ENCODE measurements at regions not wholly inside any gene's neighbourhood (a gene's known extent, or its start where the extent isn't known, plus 50 kb on each side); places are given as distances from the start of the nearest gene placed in this dataset.

GRCh38 chr20:51122931-51123658 is 100.2 kb upstream of the KCNG1 start:
- no peak for DNase-seq

- DNase-seq, result no peak
These were observed 99.0 kb upstream of the KCNG1 start for GRCh38 chr20:51121901-51122412.

- no peak for DNase-seq
These were observed 98.4 kb upstream of the KCNG1 start for GRCh38 chr20:51121272-51121671.

- DNase-seq, result no peak
These were observed 98.0 kb upstream of the KCNG1 start for GRCh38 chr20:51120868-51121267.

GRCh38 chr20:51120438-51120837 is 97.5 kb upstream of the KCNG1 start:
- DNase-seq, result no peak

GRCh38 chr20:51119914-51120313 is 97.0 kb upstream of the KCNG1 start:
- DNase-seq, result no peak

GRCh38 chr20:51118985-51119527 is 96.1 kb upstream of the KCNG1 start:
- no peak for DNase-seq

GRCh38 chr20:51118216-51118615 is 95.3 kb upstream of the KCNG1 start:
- no peak for DNase-seq

GRCh38 chr20:51116765-51117686 is 94.1 kb upstream of the KCNG1 start:
- DNase-seq, result no peak

- DNase-seq, result no peak
These were observed 88.4 kb upstream of the KCNG1 start for GRCh38 chr20:51111290-51111689.

- DNase-seq, result no peak
These were observed 85.9 kb upstream of the KCNG1 start for GRCh38 chr20:51108638-51109363.

- no peak for DNase-seq
These were observed 83.1 kb upstream of the KCNG1 start for GRCh38 chr20:51106011-51106410.

- no peak for DNase-seq
These were observed 82.3 kb upstream of the KCNG1 start for GRCh38 chr20:51104960-51105920.

- DNase-seq, result no peak
These were observed 77.7 kb upstream of the KCNG1 start for GRCh38 chr20:51100617-51101016.

- no peak for DNase-seq
These were observed 75.4 kb upstream of the KCNG1 start for GRCh38 chr20:51098284-51098810.

GRCh38 chr20:51097351-51098120 is 74.6 kb upstream of the KCNG1 start:
- no peak for DNase-seq

- DNase-seq, result no peak
These were observed 73.8 kb upstream of the KCNG1 start for GRCh38 chr20:51096582-51097267.

- DNase-seq, result no peak
These were observed 73.0 kb upstream of the KCNG1 start for GRCh38 chr20:51095633-51096521.

GRCh38 chr20:51094221-51094620 is 71.3 kb upstream of the KCNG1 start:
- DNase-seq, result no peak

All from inflammatory macrophage (primary cell).